ENCODE measurements at regions not wholly inside any gene's neighbourhood (a gene's known extent, or its start where the extent isn't known, plus 50 kb on each side); places are given as distances from the start of the nearest gene placed in this dataset.

DNA sequence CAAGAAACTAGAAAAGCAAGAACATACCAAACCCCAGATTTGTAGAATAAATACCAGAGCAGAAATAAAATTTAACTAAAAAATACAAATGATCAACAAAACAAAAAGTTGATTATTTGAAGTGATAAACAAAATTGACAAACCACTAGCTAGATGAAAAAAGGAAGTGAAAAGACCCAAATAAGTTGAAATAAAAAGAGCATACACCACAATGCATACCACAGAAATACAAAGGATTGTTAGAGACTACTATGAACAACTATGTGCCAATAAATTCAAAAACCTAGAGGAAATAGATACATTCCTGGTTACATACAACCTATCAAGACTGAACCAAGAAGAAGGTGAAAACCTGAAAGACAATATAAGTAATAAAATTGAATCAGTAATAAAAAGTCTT, 333.4 kb downstream of the SH2D4B start:
- TF ChIP-seq, protein P1, sequence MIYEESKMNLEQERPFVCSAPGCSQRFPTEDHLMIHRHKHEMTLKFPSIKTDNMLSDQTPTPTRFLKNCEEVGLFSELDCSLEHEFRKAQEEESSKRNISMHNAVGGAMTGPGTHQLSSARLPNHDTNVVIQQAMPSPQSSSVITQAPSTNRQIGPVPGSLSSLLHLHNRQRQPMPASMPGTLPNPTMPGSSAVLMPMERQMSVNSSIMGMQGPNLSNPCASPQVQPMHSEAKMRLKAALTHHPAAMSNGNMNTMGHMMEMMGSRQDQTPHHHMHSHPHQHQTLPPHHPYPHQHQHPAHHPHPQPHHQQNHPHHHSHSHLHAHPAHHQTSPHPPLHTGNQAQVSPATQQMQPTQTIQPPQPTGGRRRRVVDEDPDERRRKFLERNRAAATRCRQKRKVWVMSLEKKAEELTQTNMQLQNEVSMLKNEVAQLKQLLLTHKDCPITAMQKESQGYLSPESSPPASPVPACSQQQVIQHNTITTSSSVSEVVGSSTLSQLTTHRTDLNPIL (CRISPR knock-in tag; IDR thresholded peaks at IDR 0.05; ENCODE audit: low read depth) = no peak
- TF ChIP-seq ESRRG (CRISPR knock-in tag; IDR thresholded peaks at IDR 0.05) (no peak), ARNTL (CRISPR knock-in tag; IDR thresholded peaks at IDR 0.05; ENCODE audit: borderline replicate concordance, low read depth) (no peak), ZNF565 (CRISPR knock-in tag; conservative IDR thresholded peaks at IDR 0.05; ENCODE audit: low read depth) (no peak), BACH2 (CRISPR knock-in tag; IDR thresholded peaks at IDR 0.05; ENCODE audit: borderline replicate concordance) (no peak), ZFP30 (CRISPR knock-in tag; IDR thresholded peaks at IDR 0.05) (no peak), ZNF8 (CRISPR knock-in tag; IDR thresholded peaks at IDR 0.05) (no peak), TCF4 (CRISPR knock-in tag; IDR thresholded peaks at IDR 0.05; ENCODE audit: borderline replicate concordance) (no peak), CSDC2 (CRISPR knock-in tag; IDR thresholded peaks at IDR 0.05) (no peak), PATZ1 (CRISPR knock-in tag; IDR thresholded peaks at IDR 0.05; ENCODE audit: borderline replicate concordance) (no peak), ISL1 (CRISPR knock-in tag; IDR thresholded peaks at IDR 0.05) (no peak), PPARA (CRISPR knock-in tag; IDR thresholded peaks at IDR 0.05; ENCODE audit: borderline replicate concordance) (no peak), ZC3H10 (CRISPR knock-in tag; IDR thresholded peaks at IDR 0.05) (no peak)
- TF ChIP-seq, protein P2, sequence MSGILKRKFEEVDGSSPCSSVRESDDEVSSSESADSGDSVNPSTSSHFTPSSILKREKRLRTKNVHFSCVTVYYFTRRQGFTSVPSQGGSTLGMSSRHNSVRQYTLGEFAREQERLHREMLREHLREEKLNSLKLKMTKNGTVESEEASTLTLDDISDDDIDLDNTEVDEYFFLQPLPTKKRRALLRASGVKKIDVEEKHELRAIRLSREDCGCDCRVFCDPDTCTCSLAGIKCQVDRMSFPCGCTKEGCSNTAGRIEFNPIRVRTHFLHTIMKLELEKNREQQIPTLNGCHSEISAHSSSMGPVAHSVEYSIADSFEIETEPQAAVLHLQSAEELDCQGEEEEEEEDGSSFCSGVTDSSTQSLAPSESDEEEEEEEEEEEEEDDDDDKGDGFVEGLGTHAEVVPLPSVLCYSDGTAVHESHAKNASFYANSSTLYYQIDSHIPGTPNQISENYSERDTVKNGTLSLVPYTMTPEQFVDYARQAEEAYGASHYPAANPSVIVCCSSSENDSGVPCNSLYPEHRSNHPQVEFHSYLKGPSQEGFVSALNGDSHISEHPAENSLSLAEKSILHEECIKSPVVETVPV (CRISPR knock-in tag; IDR thresholded peaks at IDR 0.05) = no peak
